H1 (cell line): ENCODE measurements at regions not wholly inside any gene's neighbourhood (a gene's known extent, or its start where the extent isn't known, plus 50 kb on each side); places are given as distances from the start of the nearest gene placed in this dataset.

Source experiments
- CTCF ChIA-PET: fragments of 300-600 bp; sonication (Branson Sonifier 250); formaldehyde crosslinking; loops from one replicate; lab custom pipeline; 2021; ENCODE audit not compliant: partially characterized antibody; lab: Charles Lee
- POLR2A ChIA-PET: fragments of 300-600 bp; sonication (Branson Sonifier 250); formaldehyde crosslinking; loops from one replicate; lab custom pipeline; 2021; ENCODE audit warnings: inconsistent platforms; ENCODE audit not compliant: partially characterized antibody; lab: Charles Lee
- DNase-seq, 2 experiments: peaks; one replicate each; pipeline versions ENCODE4 v3.0.0 to v3.0.0-alpha.2; 2010 to 2022; ENCODE audit warnings: low spot score in 2 of 2, low read depth in 1 of 2, mixed read lengths in 1 of 2
- FAIRE-seq: peaks from 2 replicates; lab custom pipeline; 2011; peaks lifted over from hg19 to GRCh38; lab: Jason Lieb, UNC
- H2AFZ ChIP-seq: 2 replicates; pipeline ENCODE4 v1.8.1; 2012; ENCODE audit warnings: low read length, inconsistent platforms
- H2AK5ac ChIP-seq: 2 replicates; pipeline ENCODE4 v1.6.1; 2013; ENCODE audit warnings: low read depth, low read length
- H2BK120ac ChIP-seq: replicated peaks from 2 replicates; pipeline ENCODE3; 2013; ENCODE audit warnings: low read depth, low read length, inconsistent platforms
- H2BK12ac ChIP-seq: 2 replicates; pipeline ENCODE4 v1.6.1; 2013; ENCODE audit warnings: low read depth, low read length
- H2BK15ac ChIP-seq: 2 replicates; pipeline ENCODE4 v1.6.1; 2013; ENCODE audit warnings: low read length
- H2BK20ac ChIP-seq: 2 replicates; pipeline ENCODE4 v1.6.1; 2013; ENCODE audit warnings: low read length
- H2BK5ac ChIP-seq: 2 replicates; pipeline ENCODE4 v1.6.1; 2013; ENCODE audit warnings: low read depth, low read length
- H3K14ac ChIP-seq: 2 replicates; pipeline ENCODE4 v1.6.1; 2013; ENCODE audit warnings: inconsistent platforms; ENCODE audit not compliant: insufficient read length
- H3K18ac ChIP-seq: 2 replicates; pipeline ENCODE4 v1.6.1; 2013; ENCODE audit warnings: low read length; ENCODE audit errors: extremely low read depth
- H3K23ac ChIP-seq: 2 replicates; pipeline ENCODE4 v1.6.1; 2013; ENCODE audit warnings: inconsistent platforms; ENCODE audit not compliant: insufficient read length
- H3K23me2 ChIP-seq: 2 replicates; pipeline ENCODE4 v1.6.1; 2013; ENCODE audit warnings: low read depth, low read length
- H3K27ac ChIP-seq: 2 replicates; pipeline ENCODE4 v1.6.1; 2011; ENCODE audit warnings: low read depth, low read length, inconsistent platforms
- H3K27me3 ChIP-seq, 4 experiments: replicated peaks in 1 of 4; 1 replicate in 1 of 4; 2 replicates in 3 of 4; pipeline versions ENCODE4 v1.6.1 to v1.8.1; 2011 to 2013; ENCODE audit warnings: low read length in 3 of 4, mild to moderate bottlenecking in 3 of 4, inconsistent platforms in 2 of 4, mixed read lengths in 2 of 4, moderate library complexity in 1 of 4; ENCODE audit not compliant: control insufficient read depth in 3 of 4, insufficient read depth in 3 of 4; ENCODE audit errors: extremely low read depth in 1 of 4
- H3K36me3 ChIP-seq, 4 experiments: 2 replicates each; pipeline versions ENCODE4 v1.6.1 to v1.8.1; 2011 to 2013; ENCODE audit warnings: mild to moderate bottlenecking in 4 of 4, low read length in 3 of 4, moderate library complexity in 2 of 4, control low read depth in 1 of 4, inconsistent platforms in 1 of 4; ENCODE audit not compliant: insufficient read depth in 4 of 4, control insufficient read depth in 2 of 4
- H3K4ac ChIP-seq: replicated peaks from 2 replicates; pipeline ENCODE3; 2013; ENCODE audit warnings: low read length, low read depth, mixed read lengths, inconsistent platforms; ENCODE audit not compliant: insufficient read length
- H3K4me1 ChIP-seq, 4 experiments: replicated peaks in 1 of 4; 1 replicate in 1 of 4; 2 replicates in 3 of 4; pipeline versions ENCODE4 v1.6.1 to v1.8.1; 2011 to 2013; ENCODE audit warnings: low read length in 3 of 4, inconsistent platforms in 2 of 4, mixed read lengths in 1 of 4; ENCODE audit not compliant: insufficient read depth in 4 of 4, control insufficient read depth in 3 of 4
- H3K4me2 ChIP-seq, 2 experiments: 2 replicates each; pipeline versions ENCODE4 v1.6.1 to v1.8.1; 2011 to 2013; ENCODE audit warnings: low read depth in 2 of 2, low read length in 2 of 2, control low read depth in 1 of 2, inconsistent platforms in 1 of 2, mild to moderate bottlenecking in 1 of 2; ENCODE audit not compliant: insufficient read depth in 1 of 2
- H3K4me3 ChIP-seq, 4 experiments: fragments of 200-600, 300-600 bp in 1 of 4; sonication (generic), shearing (Covaris generic), sonication (Bioruptor Twin) in 1 of 4; 2 replicates each; pipeline versions ENCODE4 v1.5.1 to v1.8.1; 2011 to 2016; ENCODE audit warnings: low read length in 4 of 4, low read depth in 3 of 4, control low read depth in 2 of 4, inconsistent platforms in 2 of 4, mild to moderate bottlenecking in 2 of 4, mixed read lengths in 1 of 4, moderate library complexity in 1 of 4; ENCODE audit not compliant: insufficient read depth in 2 of 4; ENCODE audit errors: extremely low read depth in 1 of 4
- H3K56ac ChIP-seq: replicated peaks from 2 replicates; pipeline ENCODE3; 2013; ENCODE audit warnings: low read depth, mild to moderate bottlenecking, mixed read lengths, low read length, inconsistent platforms; ENCODE audit not compliant: insufficient read length
- H3K79me1 ChIP-seq: 2 replicates; pipeline ENCODE4 v1.6.1; 2013; ENCODE audit warnings: low read depth, low read length, control low read depth
- H3K79me2 ChIP-seq, 2 experiments: 2 replicates each; pipeline versions ENCODE4 v1.6.1 to v1.8.1; 2012 to 2013; ENCODE audit warnings: low read length in 2 of 2, mild to moderate bottlenecking in 2 of 2, inconsistent platforms in 1 of 2; ENCODE audit not compliant: insufficient read depth in 2 of 2, control insufficient read depth in 1 of 2
- H3K9ac ChIP-seq, 4 experiments: replicated peaks in 1 of 4; 1 replicate in 1 of 4; 2 replicates in 3 of 4; pipeline versions ENCODE4 v1.6.1 to v1.8.1; 2011 to 2013; ENCODE audit warnings: low read depth in 3 of 4, low read length in 3 of 4, control low read depth in 2 of 4, mild to moderate bottlenecking in 2 of 4, moderate library complexity in 2 of 4, inconsistent platforms in 1 of 4; ENCODE audit errors: extremely low read depth in 1 of 4
- H3K9me3 ChIP-seq, 2 experiments: 2 replicates each; pipeline versions ENCODE4 v1.6.1 to v1.8.1; 2012 to 2013; ENCODE audit warnings: mild to moderate bottlenecking in 2 of 2, moderate library complexity in 2 of 2, control low read depth in 1 of 2, inconsistent platforms in 1 of 2, low read depth in 1 of 2, low read length in 1 of 2, mixed read lengths in 1 of 2; ENCODE audit not compliant: insufficient read depth in 2 of 2
- H4K20me1 ChIP-seq, 2 experiments: replicated peaks in 1 of 2; 2 replicates each; pipeline versions ENCODE3 to v1.8.1; 2011 to 2013; ENCODE audit warnings: inconsistent platforms in 2 of 2, low read length in 2 of 2, mild to moderate bottlenecking in 1 of 2; ENCODE audit not compliant: insufficient read depth in 2 of 2, control insufficient read depth in 1 of 2
- H4K5ac ChIP-seq: 2 replicates; pipeline ENCODE4 v1.6.1; 2013; ENCODE audit warnings: low read length, low read depth, mixed read lengths, inconsistent platforms; ENCODE audit not compliant: insufficient read length
- H4K8ac ChIP-seq: 2 replicates; pipeline ENCODE4 v1.8.0; 2013; ENCODE audit warnings: mild to moderate bottlenecking, moderate library complexity, low read length, inconsistent platforms; ENCODE audit not compliant: insufficient read depth; ENCODE audit errors: extremely low read depth
- H4K91ac ChIP-seq: replicated peaks from 2 replicates; pipeline ENCODE3; 2013; ENCODE audit warnings: low read length, mixed read lengths, inconsistent platforms; ENCODE audit not compliant: insufficient read length
- CBX5 ChIP-seq: fragments of 300-800, 300-1000 bp; sonication (generic); IDR thresholded peaks from 2 replicates; pipeline ENCODE4 v1.7.1; 2016; ENCODE audit warnings: antibody characterized with exemption, low read length, low read depth
- CBX8 ChIP-seq: fragments of 300-800, 300-1000 bp; sonication (generic); IDR thresholded peaks from 2 replicates; pipeline ENCODE4 v1.7.1; 2016; ENCODE audit warnings: low read depth, low read length, borderline replicate concordance
- EP300 ChIP-seq, 2 experiments: IDR thresholded peaks; 1 replicate in 1 of 2; 2 replicates in 1 of 2; pipeline ENCODE4 v1.6.1; 2011 to 2012; ENCODE audit warnings: low read depth in 2 of 2, low read length in 2 of 2, mild to moderate bottlenecking in 2 of 2, borderline replicate concordance in 1 of 2, inconsistent platforms in 1 of 2, moderate library complexity in 1 of 2
- JUND ChIP-seq: IDR thresholded peaks from 2 replicates; pipeline ENCODE4 v1.6.1; 2011; ENCODE audit warnings: mild to moderate bottlenecking, improper control_type of control experiment, low read length
- KDM1A ChIP-seq: fragments of 200-600, 300-600 bp; sonication (generic); IDR thresholded peaks from 2 replicates; pipeline ENCODE4 v1.7.1; 2016; ENCODE audit warnings: mild to moderate bottlenecking, low read length, borderline replicate concordance
- KDM4A ChIP-seq: IDR thresholded peaks from one replicate; pipeline ENCODE4 v1.7.1; 2012; ENCODE audit warnings: low read depth, mild to moderate bottlenecking, moderate library complexity, low read length, inconsistent platforms; ENCODE audit not compliant: severe bottlenecking
- POLR2A ChIP-seq, 2 experiments: IDR thresholded peaks; 1 replicate in 1 of 2; 2 replicates in 1 of 2; pipeline ENCODE4 v1.6.1; 2011; ENCODE audit warnings: low read depth in 2 of 2, low read length in 2 of 2, mild to moderate bottlenecking in 2 of 2; ENCODE audit errors: control extremely low read depth in 1 of 2
- SP1 ChIP-seq: IDR thresholded peaks from 2 replicates; pipeline ENCODE4 v1.6.1; 2011; ENCODE audit warnings: low read depth, low read length
- TAF1 ChIP-seq: IDR thresholded peaks from 2 replicates; pipeline ENCODE4 v1.6.1; 2011; ENCODE audit warnings: mild to moderate bottlenecking, low read depth, low read length
- YY1 ChIP-seq: IDR thresholded peaks from 2 replicates; pipeline ENCODE4 v1.6.1; 2011; ENCODE audit warnings: low read depth, mild to moderate bottlenecking, low read length
- WGBS, 2 experiments: shearing (Covaris generic) in 1 of 2; methylation state at CpG; one replicate each; pipeline versions ENCODE4 v1.1.6 to v1.1.7; 2013 to 2015; ENCODE audit warnings: low lambda C conversion rate in 2 of 2, mixed read lengths in 2 of 2, inconsistent platforms in 1 of 2, low coverage in 1 of 2, missing lambda C conversion rate in 1 of 2; ENCODE audit not compliant: insufficient replicate concordance in 2 of 2, insufficient coverage in 1 of 2, insufficient read length in 1 of 2; ENCODE audit errors: extremely low coverage in 1 of 2, missing lambda C conversion rate in 1 of 2; 5-methylcytosine and 5-hydroxymethylcytosine counted together
- TF ChIP-seq, protein P1 (sequence below), 3 experiments: IDR thresholded peaks; 1 replicate in 2 of 3; 2 replicates in 1 of 3; pipeline versions ENCODE4 v1.5.1 to v1.6.1; 2011; ENCODE audit warnings: low read length in 3 of 3, mild to moderate bottlenecking in 3 of 3, inconsistent platforms in 2 of 3, low read depth in 1 of 3, moderate library complexity in 1 of 3; ENCODE audit not compliant: insufficient read depth in 1 of 3; ENCODE audit errors: control extremely low read depth in 1 of 3

GRCh38 chr3:176439729-176440128, 757.6 kb downstream of the TBL1XR1 start:
- Histone ChIP-seq H3K4me3 (no peak overlapping the region), H3K27me3 (no peaks in the 10 kb centered on the region), H3K56ac (no peak overlapping the region), H3K4ac (no peak overlapping the region), H3K23ac (no peak overlapping the region), H4K91ac (no peak overlapping the region), H3K9me3 (no peaks in the 10 kb centered on the region), H2BK12ac (no peak overlapping the region), H3K36me3 (no peaks in the 10 kb centered on the region), H3K4me2 (no peak overlapping the region), H3K79me1 (no peaks in the 10 kb centered on the region), H3K9ac (no peak overlapping the region), H2BK15ac (no peak overlapping the region), H2AK5ac (no peak overlapping the region), H4K8ac (no peak overlapping the region), H2BK5ac (no peak overlapping the region), H3K27ac (no peak overlapping the region), H4K5ac (no peak overlapping the region), H3K23me2 (no peaks in the 10 kb centered on the region)
- ChIA-PET POLR2A (interaction anchor here (1.2 kb wide), 1 partner anchor 9 kb away, joined by 4 read pairs; no protein-coding TSS in a partner anchor), CTCF (interaction anchor here (1.4 kb wide), 1 partner anchor 9 kb away, joined by 6 read pairs; no protein-coding TSS in a partner anchor)
- no peak for DNase-seq
- no peak for FAIRE-seq
- no peak for TF ChIP-seq YY1
- TF ChIP-seq SP1, result no peak
- TF ChIP-seq TAF1, result no peak
- TF ChIP-seq, protein P1, sequence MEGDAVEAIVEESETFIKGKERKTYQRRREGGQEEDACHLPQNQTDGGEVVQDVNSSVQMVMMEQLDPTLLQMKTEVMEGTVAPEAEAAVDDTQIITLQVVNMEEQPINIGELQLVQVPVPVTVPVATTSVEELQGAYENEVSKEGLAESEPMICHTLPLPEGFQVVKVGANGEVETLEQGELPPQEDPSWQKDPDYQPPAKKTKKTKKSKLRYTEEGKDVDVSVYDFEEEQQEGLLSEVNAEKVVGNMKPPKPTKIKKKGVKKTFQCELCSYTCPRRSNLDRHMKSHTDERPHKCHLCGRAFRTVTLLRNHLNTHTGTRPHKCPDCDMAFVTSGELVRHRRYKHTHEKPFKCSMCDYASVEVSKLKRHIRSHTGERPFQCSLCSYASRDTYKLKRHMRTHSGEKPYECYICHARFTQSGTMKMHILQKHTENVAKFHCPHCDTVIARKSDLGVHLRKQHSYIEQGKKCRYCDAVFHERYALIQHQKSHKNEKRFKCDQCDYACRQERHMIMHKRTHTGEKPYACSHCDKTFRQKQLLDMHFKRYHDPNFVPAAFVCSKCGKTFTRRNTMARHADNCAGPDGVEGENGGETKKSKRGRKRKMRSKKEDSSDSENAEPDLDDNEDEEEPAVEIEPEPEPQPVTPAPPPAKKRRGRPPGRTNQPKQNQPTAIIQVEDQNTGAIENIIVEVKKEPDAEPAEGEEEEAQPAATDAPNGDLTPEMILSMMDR (IDR thresholded peaks at IDR 0.05; ENCODE audit: control extremely low read depth in 1 of 3, insufficient read depth in 1 of 3, low read depth in 1 of 3, low read length in 3 of 3), result no peak
- TF ChIP-seq KDM1A, result no peak
- TF ChIP-seq KDM4A, result no peak
- TF ChIP-seq EP300 (IDR thresholded peaks at IDR 0.05; ENCODE audit: borderline replicate concordance in 1 of 2, low read depth in 2 of 2, low read length in 2 of 2), result no peak
- TF ChIP-seq CBX5, result no peak
- TF ChIP-seq POLR2A (IDR thresholded peaks at IDR 0.05; ENCODE audit: control extremely low read depth in 1 of 2, low read depth in 2 of 2, low read length in 2 of 2), result no peak
- TF ChIP-seq CBX8, result no peak
- TF ChIP-seq JUND, result no peak
- TF ChIP-seq, all 59 proteins: peak for 0
- Histone ChIP-seq H2BK20ac (no peak overlapping the region), H3K79me2 (no peaks in the 10 kb centered on the region), H2BK120ac (no peak overlapping the region), H3K14ac (no peak overlapping the region), H3K4me1 (no peaks in the 10 kb centered on the region), H2AFZ (no peak overlapping the region), H3K18ac (no peak overlapping the region), H4K20me1 (no peaks in the 10 kb centered on the region)
- WGBS, 2 experiments, result 89% methylated on average over 2 of the region's 2 CpGs; no CpG with 5 or more reads in 1 of the 2 experiments
